Neural cell (in vitro differentiated cells): ENCODE measurements at regions not wholly inside any gene's neighbourhood (a gene's known extent, or its start where the extent isn't known, plus 50 kb on each side); places are given as distances from the start of the nearest gene placed in this dataset.

Experiments
- CTCF ChIP-seq: fragments of 450-650 bp; IDR thresholded peaks from 2 replicates; pipeline ENCODE4 v1.5.1; 2014; ENCODE audit warnings: antibody characterized with exemption, mild to moderate bottlenecking, moderate library complexity; ENCODE audit not compliant: poor library complexity, severe bottlenecking
- EZH2 ChIP-seq: fragments of 200-600, 300-800 bp; shearing (Covaris generic), sonication (generic); IDR thresholded peaks from 2 replicates; pipeline ENCODE4 v1.6.1; 2014; ENCODE audit warnings: antibody characterized with exemption, low read length, borderline replicate concordance, mild to moderate bottlenecking; ENCODE audit not compliant: insufficient read depth, poor library complexity, severe bottlenecking
- MXI1 ChIP-seq: fragments of 450-650 bp; conservative IDR thresholded peaks from 2 replicates; pipeline ENCODE4 v1.6.1; 2014; ENCODE audit warnings: antibody characterized with exemption, mild to moderate bottlenecking; ENCODE audit not compliant: poor library complexity, severe bottlenecking
- POLR2AphosphoS5 ChIP-seq: IDR thresholded peaks from 2 replicates; pipeline ENCODE4 v1.6.1; 2012
- RAD21 ChIP-seq: fragments of 450-650 bp; conservative IDR thresholded peaks from 2 replicates; pipeline ENCODE4 v1.6.1; 2014; ENCODE audit warnings: antibody characterized with exemption, mild to moderate bottlenecking, moderate library complexity
- TAF1 ChIP-seq: IDR thresholded peaks from 2 replicates; pipeline ENCODE4 v1.6.1; 2012; ENCODE audit warnings: low read depth

GRCh38 chr7:351681-352480 lies 61.9 kb downstream of the FOXL3 start:
- TF ChIP-seq POLR2AphosphoS5 (no peak), CTCF (no peak), MXI1 (no peak), RAD21 (no peak), TAF1 (no peak), EZH2 (no peak)
